Fibroblast of the conjunctiva (primary cell): ENCODE measurements at regions not wholly inside any gene's neighbourhood (a gene's known extent, or its start where the extent isn't known, plus 50 kb on each side); places are given as distances from the start of the nearest gene placed in this dataset.
"Not testable (repeated sequence)": the region's sequence is repeated elsewhere in the genome, so short reads cannot be mapped to it uniquely, and the experiment has no call there.

Experiments used
- DNase-seq: peaks from one replicate; pipeline ENCODE4 v3.0.0-alpha.2; 2010; ENCODE audit warnings: low read depth

DNA sequence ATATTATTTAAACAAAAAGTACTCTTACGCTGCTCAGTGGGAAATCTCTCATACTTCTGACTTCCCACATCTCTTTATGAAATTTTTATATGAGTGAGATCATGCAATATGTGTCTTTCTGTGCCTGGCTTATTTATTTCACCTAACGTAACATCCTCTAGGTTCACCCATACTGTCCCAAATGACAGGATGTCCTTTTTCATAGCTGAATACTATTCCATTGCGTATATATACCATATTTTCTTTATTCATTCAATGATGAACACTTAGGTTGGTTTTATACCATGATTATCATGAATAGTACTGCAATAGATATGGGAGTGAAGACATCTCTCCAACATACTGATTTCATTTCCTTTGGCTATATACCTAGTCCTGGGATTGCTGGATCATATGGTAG is 57.8 kb upstream of the TPP2 start:
- no peak for DNase-seq

DNA sequence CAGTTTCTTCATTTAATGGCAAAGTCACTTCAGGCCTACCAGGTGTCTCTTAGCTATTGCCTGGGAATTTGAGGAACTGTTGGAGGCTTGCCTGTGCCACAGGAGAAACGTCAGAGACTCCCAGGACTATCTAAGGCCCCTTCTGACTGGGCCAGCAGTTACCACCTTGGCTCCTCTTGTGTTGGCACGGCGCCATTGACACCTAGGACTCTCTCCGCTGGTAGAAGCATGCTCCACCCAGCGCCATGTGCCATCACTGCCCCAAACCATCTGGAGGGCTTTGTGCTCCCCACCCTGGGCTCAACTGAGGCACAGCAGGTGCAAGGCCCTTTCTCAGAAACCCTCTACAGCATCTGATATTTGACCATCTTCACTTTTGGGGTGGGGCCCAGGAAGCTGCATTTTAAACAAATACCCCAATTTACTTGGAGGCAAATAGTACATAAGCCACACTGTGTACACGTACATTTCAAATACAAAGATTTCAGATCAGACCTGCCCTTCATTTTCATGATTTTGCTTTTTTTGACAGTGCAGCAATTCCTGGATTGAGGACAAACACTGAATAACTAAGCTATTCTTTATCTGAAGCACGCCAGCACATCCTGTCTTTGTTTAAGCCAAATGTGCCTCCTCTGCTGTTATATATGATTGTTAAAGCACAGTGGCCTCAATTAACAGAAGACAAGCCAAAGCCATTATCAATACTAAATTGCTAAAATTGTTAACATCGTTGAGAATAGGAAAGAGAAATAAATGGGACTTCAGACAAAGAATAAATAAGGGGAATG is 59.9 kb upstream of the TPP2 start:
- no peak for DNase-seq

DNA sequence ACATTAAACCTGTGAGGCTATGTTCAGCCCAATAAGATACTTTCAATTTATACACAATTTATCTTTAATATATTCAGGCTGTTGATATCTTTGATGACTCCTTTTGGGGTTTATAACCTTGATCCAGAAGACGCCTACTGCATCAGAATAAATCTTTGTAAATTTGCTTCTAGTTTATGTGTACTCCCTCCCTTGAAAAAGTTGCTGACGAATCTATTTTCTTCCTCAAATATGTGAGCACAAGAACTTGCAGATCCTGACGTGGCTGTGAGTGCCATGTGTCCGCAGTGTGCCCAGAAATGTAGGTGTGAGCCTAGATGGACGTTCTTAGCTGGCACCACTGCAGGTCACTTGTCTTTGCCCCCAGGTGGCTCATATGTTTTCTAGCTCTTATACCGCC is 60.6 kb upstream of the TPP2 start:
- DNase-seq = no peak

DNA sequence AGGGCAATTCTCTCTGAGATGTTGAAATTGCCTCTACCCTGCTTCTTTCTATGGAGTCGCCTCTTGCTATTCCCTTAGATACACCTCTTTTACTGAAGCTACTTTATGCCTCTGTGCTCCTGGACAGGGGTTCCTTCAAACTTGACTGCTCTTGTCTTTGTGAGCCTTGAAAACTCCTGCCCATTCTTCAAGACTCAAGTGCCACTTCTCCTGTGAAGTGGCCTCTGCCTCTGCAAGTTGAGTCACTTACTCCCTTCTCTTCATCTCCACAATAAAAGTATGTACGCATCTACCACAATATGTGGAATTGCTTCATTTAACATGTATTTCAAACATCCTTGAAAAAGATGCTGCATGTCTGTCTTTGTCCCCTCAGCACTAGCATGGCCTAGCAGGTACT is 66.0 kb upstream of the TPP2 start:
- no peak for DNase-seq

DNA sequence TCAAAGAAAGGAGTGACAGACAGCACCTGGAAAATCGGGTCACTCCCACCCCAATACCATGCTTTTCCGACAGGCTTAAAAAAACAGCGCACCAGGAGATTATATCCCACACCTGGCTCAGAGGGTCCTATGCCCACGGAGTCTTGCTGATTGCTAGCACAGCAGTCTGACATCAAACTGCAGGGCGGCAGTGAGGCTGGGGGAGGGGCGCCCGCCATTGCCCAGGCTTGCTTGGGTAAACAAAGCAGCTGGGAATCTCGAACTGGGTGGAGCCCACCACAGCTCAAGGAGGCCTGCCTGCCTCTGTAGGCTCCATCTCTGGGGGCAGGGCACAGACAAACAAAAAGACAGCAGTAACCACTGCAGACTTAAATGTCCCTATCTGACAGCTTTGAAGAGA is 74.5 kb upstream of the TPP2 start:
- DNase-seq = not testable (repeated sequence)

DNA sequence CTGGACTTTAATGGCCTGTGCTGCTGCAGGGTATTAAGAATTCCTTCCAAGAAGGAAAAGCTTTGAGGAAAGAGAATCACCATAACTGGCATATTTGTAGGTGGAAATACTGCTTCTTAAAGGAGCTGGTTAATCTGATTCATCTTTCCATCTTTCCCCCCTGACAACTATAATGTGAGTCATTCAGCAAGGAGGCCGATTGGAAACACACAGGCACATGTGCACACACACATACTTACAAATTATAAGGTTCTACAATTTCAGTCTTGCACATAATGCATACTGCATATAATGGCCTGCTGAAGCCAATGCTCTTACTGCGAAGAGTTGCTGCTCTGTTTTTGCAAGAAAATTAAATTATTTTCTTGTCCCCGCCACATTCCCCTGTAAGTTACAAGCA is 78.8 kb upstream of the TPP2 start:
- DNase-seq = no peak

DNA sequence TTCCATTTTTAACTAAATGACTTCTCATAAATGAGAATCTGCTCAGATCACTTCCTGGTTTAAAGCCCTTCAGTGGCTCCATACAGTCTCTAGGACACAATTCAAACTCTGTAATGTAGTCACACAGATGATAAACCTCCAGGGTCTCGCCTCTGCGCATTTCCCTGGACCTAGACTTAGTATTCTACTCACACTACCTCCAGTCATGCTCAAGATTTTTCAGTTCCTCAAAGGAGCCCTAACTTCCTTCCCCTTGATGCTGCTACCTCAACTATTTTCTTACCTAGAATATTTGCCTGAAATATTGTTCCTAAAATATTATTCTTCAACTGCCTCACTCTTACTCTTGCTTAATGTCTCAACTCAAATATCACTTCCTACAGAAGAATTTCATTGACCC is 86.7 kb upstream of the TPP2 start:
- DNase-seq = no peak

DNA sequence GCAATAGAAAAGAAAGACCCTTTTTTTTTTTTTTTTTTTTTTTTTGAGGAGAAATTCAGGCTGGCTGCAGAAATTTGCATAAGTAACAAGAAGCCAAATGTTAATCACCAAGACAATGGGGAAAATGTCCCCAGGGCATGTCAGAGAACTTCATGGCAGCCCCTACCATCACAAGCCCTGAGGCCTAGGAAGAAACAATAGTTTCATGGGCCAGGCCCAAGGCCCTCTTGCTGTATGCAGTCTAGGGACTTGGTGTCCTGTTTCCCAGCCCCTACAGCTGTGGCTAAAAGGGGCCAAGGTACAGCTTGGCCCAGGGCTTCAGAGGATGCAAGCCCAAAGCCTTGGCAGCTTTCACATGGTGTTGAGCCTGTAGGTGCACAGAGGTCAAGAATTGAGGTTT is 88.4 kb upstream of the TPP2 start:
- DNase-seq = no peak

DNA sequence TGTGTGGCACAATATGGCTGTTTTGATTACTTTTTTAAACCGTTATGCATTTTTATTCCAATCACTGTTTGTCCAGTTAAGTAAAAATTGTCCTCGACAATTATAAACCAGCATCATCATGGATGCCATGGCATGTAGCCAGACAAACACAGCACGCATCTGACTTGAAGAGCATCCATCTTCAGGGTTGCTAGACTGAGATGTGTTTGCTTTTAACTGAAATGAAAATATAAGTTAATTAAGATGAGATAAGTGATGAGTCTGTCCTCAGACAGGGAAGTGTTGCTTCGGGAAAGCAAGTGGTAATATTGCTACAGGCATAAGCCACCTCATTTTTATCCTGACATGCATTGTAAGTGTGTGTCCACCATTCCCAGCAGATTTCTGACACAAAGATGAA is 92.8 kb upstream of the TPP2 start:
- DNase-seq = no peak

DNA sequence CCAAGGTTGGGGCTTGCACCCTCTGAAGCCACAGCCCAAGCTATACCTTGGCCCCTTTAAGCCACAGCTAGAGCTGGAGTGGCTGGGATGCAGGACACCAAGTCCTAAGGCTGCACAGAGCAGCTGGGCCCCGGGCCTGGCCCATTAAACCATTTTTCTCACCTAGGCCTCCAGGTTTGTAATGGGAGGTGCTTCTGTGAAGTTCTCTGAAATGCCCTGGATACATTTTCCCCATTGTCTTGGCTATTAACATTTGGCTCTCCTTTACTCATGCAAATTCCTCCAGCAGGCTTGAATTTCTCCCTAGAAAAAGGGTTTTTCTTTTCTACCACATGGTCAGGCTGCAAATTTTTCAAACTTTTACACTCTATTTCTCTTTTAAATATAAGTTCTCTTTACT is 93.8 kb upstream of the FGF14 start:
- DNase-seq = no peak

DNA sequence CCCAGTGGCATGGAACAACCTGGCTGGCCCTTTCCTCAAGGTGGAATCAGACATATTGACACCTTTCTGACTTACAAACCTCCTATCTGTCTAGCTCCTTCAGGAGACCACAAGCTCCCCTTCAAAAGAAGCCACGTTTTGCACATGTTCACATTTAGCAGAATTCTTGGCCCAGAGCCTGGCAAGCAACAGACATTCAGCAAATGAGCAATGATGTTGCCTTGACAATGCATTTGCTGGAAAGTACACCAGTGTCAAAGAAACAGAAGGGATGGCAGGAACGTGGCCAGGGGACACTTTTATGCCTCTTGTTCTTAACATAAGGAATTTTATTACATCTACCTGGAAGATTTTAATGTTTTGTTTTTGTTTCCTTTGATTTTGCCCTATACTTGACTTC is 85.5 kb upstream of the FGF14 start:
- DNase-seq = no peak

DNA sequence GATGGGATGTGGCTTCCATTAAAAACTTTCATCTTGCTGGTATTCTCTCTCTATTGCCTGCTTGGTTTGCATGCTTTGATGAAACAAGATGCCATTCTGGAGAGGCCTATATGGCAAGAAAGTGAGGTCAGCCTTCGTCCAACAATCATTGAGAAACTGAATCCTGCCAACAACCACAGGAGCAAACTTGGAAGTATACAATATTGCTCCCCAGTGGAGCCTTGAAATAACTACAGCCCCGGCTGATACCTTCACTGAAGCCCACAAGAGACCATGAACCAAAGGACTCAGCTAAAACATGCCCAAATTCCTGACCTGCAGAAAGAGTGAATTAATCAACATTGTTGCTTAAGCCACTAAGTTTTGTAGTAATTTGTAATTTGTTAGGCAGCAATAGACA is 82.5 kb upstream of the FGF14 start:
- peak; percentile 1 for DNase-seq

DNA sequence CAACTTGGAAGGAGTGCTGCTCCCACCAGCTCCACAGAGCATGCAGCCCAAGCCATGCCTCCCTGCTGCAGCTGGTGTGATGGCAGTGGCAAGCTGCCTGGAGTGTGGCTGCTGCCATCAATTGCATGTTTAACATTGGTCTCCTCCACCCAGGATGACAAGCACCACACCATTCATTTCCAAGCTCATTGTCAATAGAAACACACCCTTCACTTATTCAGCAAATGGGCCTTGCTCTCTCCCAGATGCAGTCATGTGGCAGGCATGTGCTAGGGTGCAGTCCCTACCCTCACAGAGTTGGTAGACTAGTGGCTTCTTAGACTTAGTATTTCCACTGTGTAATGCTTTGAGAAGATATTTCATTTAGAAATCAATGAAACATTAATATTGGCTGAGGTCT is 70.8 kb upstream of the FGF14 start:
- DNase-seq = no peak

DNA sequence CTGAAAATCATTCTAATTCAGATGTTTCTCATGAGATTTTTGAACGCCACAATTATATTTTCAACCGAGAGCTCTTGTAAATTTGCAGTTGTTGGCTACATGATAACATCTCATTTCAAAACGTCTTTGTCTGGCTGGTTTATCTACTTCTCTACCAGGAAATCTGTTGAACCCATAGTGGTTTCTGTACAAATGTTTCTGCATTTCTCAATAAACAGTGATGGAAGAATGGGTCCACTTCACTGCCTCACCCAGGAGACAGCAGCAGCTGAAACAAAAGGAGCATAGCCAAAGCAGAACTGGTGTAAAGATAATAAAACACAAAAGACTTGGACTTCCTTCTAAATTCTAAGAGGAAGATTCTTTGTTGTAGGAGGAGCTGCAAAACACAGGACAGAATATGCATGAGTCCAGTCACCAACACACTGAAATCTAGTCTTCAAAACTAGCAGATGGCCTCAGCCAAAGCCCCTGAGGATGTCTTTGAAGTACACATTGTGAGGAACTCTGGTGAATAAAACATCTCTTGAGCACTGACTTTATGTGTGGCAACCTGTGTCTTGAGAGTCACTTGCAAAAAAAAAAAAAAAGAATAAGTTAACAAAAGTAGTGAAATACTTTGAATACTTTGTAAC is 68.6 kb upstream of the FGF14 start:
- no peak for DNase-seq

DNA sequence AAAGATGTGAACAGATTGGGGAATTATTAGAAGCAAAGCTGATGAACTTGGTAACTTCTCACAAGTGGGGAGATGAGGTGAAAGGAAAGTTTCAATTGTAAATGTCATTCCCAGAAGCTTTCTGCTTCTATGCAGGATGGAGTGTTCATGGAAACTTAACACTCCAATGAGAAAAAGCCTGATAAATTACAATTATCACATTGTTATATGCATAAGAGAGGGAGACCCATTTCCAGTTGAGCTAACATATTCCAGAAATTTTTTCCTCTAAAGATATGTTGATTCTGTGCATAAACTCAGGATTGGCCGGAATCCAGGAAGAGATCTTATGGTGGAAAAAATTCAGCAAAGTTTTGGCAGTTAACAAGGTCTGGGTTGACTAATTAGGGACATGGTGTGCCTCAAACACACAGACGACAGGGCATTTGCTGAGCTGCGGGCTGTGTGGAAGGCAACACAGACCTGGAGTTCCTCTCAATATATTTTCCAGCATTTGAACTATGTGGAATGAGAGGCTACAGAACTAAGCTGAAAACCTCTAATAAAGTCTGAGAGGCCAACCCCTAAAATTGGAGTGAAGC is 64.9 kb upstream of the FGF14 start:
- DNase-seq = no peak

DNA sequence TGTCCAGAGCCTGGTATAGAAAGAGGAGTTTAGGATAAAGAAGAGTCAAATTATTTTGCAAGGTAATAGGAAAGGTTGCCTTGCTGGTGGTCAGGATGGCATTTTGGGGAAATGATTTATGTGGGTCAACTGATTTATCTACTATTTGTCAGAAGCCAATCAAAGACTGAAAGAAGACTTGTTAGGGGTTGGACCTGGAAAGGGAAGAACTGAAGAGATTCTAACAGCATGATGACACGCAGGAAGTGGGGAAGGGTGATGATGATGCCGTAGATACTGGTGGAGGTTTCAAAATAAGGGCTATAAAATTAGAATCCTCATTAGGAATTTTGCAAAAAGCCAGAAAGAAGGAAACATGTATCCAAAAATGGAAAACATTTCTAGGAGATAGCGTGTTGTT is 60.7 kb upstream of the FGF14 start:
- no peak for DNase-seq

DNA sequence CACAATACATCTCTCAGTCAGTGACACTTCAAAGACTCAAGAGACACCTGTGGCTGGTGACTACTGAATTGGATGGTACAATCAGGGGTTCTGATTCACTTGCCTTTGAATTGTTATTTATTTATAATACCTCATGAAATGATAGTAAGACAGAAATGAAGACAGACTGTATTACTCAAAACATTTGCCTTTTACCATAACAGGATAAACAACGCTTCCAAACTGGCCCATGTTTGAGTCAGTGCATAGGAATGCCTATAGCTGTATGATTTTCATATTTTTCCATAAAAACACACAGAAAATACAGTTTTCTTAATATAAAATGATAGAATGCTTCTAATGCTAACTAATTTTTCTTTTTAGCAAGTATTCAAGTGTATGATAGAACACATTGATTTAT is 59.5 kb upstream of the FGF14 start:
- DNase-seq = no peak

DNA sequence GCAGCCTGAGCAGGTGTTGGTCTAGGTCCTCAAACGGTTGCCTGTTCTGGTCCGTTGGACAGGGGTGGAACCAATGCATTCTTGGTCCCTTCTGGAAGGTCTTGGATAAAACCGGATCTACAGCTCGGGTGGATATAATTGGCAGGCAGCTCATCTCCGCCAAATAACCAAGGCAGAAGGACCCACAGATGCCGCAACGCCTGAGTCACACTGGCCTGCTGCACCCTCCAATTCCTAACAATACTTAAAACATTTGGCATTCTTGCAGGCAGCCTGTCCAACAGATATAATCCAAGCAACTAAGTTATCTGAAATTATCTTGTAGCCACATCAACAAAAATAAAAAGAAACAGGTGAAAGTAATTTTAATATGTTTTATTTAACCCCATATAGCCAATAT is 59.0 kb upstream of the FGF14 start:
- DNase-seq = no peak

DNA sequence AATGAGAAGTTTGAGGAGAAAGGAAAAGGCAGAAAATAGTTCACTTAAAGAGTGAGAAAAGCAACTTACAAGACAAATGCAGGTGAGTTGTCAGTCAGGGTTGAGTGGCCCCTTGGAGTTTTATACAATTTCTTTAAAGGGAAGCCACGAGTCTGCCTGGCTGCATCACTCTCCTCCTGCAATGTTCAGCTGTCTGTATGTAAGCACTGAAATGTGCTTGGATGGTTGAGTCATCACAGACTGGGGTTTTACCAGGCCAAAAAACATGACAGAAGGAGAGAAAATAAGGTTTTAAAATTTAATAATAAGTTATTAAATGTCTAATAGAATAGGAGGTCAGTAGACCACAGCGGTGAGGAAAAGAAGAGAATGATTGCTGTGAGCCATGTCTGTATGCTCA is 51.0 kb upstream of the FGF14 start:
- no peak for DNase-seq
